Fibroblast of mammary gland (primary cell): ENCODE measurements at regions not wholly inside any gene's neighbourhood (a gene's known extent, or its start where the extent isn't known, plus 50 kb on each side); places are given as distances from the start of the nearest gene placed in this dataset.

Experiments
- DNase-seq: peaks from one replicate; pipeline ENCODE4 v3.0.0-alpha.2; 2010; ENCODE audit warnings: low read depth
- H3K4me3 ChIP-seq: 2 replicates; pipeline ENCODE4 v1.5.1; 2011; ENCODE audit warnings: low read depth, mild to moderate bottlenecking, low read length, moderate library complexity; ENCODE audit not compliant: control insufficient read depth
- TF ChIP-seq, protein P1 (sequence below): conservative IDR thresholded peaks from 2 replicates; pipeline ENCODE4 v1.5.1; 2011; ENCODE audit warnings: low read depth, low read length, inconsistent platforms; ENCODE audit not compliant: control insufficient read depth, insufficient read depth

DNA sequence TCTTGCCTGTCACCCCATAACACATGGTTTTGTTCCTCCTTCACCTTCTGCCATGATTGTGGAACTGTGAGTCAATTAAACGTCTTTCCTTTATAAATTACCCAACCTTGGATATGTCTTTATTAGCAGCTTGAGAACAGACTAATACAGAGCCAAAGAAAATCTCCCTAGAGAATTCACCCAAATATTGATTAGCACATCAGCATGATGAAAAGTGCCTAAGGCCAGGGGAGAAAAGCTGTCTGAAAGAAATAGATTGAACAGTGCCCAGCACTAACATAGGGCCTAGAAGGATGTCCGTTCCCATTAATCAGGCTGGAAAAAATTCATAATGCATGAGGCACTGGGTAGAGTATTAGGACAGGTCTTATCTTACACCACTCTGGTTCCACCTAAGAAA is 111.9 kb upstream of the CALN1 start:
- TF ChIP-seq, protein P1, sequence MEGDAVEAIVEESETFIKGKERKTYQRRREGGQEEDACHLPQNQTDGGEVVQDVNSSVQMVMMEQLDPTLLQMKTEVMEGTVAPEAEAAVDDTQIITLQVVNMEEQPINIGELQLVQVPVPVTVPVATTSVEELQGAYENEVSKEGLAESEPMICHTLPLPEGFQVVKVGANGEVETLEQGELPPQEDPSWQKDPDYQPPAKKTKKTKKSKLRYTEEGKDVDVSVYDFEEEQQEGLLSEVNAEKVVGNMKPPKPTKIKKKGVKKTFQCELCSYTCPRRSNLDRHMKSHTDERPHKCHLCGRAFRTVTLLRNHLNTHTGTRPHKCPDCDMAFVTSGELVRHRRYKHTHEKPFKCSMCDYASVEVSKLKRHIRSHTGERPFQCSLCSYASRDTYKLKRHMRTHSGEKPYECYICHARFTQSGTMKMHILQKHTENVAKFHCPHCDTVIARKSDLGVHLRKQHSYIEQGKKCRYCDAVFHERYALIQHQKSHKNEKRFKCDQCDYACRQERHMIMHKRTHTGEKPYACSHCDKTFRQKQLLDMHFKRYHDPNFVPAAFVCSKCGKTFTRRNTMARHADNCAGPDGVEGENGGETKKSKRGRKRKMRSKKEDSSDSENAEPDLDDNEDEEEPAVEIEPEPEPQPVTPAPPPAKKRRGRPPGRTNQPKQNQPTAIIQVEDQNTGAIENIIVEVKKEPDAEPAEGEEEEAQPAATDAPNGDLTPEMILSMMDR: no peak
- no peak for DNase-seq
- H3K4me3 ChIP-seq: no peak overlapping the region

- H3K4me3 ChIP-seq: no peak overlapping the region
- DNase-seq: peak; percentile 3
- TF ChIP-seq, protein P1: no peak
These were observed 92.0 kb upstream of the CALN1 start for GRCh38 chr7:72504061-72504706.

DNA sequence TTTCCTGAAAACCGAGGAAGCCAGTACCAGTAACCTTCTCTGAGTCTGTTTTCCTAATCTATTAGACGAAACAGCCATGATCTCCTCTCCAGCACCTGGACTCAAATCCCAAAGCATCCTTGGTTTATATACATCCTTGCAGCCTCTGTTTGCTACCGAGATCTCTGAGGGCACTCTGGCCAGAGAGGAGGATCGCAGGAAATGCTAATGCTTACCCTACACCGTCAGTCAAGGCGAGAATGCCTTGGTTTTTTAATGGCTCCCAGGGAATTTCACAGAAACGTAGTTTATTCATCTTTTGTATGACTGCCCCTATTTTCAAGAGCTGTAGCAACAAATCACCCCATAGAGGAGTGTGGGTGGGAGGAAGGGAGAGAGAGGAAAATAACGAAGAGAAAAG is 91.5 kb upstream of the CALN1 start:
- TF ChIP-seq, protein P1: no peak
- no peak overlapping the region for H3K4me3 ChIP-seq
- no peak for DNase-seq

DNA sequence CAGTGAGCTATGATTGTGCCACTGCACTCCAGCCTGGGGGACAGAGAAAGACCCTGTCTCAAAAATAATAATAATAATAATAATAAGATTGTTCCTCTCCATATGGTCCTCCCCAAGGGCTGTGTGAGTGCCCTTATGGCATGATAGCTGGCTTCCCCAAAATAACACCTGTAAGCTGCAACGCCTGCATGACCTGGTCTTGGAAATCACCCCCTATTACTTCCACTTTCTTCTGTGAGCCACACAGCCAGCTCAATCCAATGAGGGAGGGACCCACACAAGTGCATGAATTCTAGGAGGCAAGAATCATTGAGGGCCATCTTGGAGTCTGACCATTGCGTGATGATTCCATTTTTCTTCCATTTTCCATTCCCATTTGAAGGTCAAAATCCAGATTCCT is 82.7 kb upstream of the CALN1 start:
- DNase-seq: no peak
- TF ChIP-seq, protein P1: no peak
- no peak overlapping the region for H3K4me3 ChIP-seq

GRCh38 chr7:72493850-72494661 is 81.9 kb upstream of the CALN1 start:
- TF ChIP-seq, protein P1: peak; percentile 59
- peak; percentile 48 for DNase-seq
- H3K4me3 ChIP-seq: no peak overlapping the region

DNA sequence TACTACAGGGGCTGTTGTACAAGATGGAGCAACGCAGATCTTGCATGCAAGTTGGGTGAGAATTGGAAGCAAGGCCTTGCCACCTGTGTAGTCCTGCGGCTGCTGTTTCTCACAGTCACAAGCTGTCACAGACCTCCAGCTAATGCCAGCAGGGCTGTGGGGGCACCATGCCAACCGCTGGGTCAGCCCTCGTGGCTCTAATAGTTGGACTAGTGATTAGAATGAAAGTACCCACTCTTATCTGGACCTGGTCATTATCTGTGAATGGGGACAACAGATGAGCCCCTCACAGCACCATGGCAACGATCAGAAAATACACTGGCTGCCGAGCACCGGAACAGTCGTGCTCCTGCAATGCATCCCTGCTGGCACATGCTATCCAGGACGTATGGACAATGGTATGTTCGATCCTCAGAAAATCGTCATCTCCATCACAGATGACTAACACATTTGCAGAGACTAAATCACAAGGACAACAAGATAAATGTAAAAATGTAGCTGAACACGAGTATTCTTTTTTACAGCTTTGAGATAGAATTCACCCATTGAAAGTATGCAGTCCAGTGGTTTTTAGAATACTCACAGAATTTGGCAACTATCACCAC is 80.4 kb upstream of the CALN1 start:
- TF ChIP-seq, protein P1: no peak
- H3K4me3 ChIP-seq: no peak overlapping the region
- DNase-seq: no peak
